NCI-H2196 (cell line): ENCODE measurements at regions not wholly inside any gene's neighbourhood (a gene's known extent, or its start where the extent isn't known, plus 50 kb on each side); places are given as distances from the start of the nearest gene placed in this dataset.

Experiments used
- DNase-seq: peaks from one replicate; lab custom pipeline; 2025; ENCODE audit not compliant: unreplicated experiment; lab: John Stamatoyannopoulos, UW

GRCh38 chr3:148077318-148077923, 620.3 kb upstream of the AGTR1 start:
- DNase-seq: no peak

- no peak for DNase-seq
Measured at GRCh38 chr3:148077965-148078364, 619.7 kb upstream of the AGTR1 start.

GRCh38 chr3:148078658-148079057, 619.0 kb upstream of the AGTR1 start:
- DNase-seq: no peak

- no peak for DNase-seq
Measured at GRCh38 chr3:148079370-148079769, 618.3 kb upstream of the AGTR1 start.

GRCh38 chr3:148081926-148082325, 615.8 kb upstream of the AGTR1 start:
- no peak for DNase-seq

- DNase-seq: no peak
Measured at GRCh38 chr3:148082506-148083280, 615.0 kb upstream of the AGTR1 start.

- no peak for DNase-seq
Measured at GRCh38 chr3:148083526-148084182, 614.0 kb upstream of the AGTR1 start.

GRCh38 chr3:148084931-148085330, 612.8 kb upstream of the AGTR1 start:
- DNase-seq: no peak

GRCh38 chr3:148087601-148088371, 609.9 kb upstream of the AGTR1 start:
- no peak for DNase-seq

GRCh38 chr3:148089171-148089570, 608.5 kb upstream of the AGTR1 start:
- no peak for DNase-seq

GRCh38 chr3:148090156-148090555, 607.5 kb upstream of the AGTR1 start:
- DNase-seq: no peak

- DNase-seq: no peak
Measured at GRCh38 chr3:148092624-148093347, 604.9 kb upstream of the AGTR1 start.

- DNase-seq: no peak
Measured at GRCh38 chr3:148093753-148094152, 604.0 kb upstream of the AGTR1 start.

- DNase-seq: no peak
Measured at GRCh38 chr3:148095962-148096361, 601.7 kb upstream of the AGTR1 start.

- DNase-seq: no peak
Measured at GRCh38 chr3:148100476-148100875, 597.2 kb upstream of the AGTR1 start.

GRCh38 chr3:148101061-148101460, 596.6 kb upstream of the AGTR1 start:
- no peak for DNase-seq

- DNase-seq: no peak
Measured at GRCh38 chr3:148102156-148102555, 595.5 kb upstream of the AGTR1 start.

- no peak for DNase-seq
Measured at GRCh38 chr3:148106062-148106461, 591.6 kb upstream of the AGTR1 start.

- DNase-seq: no peak
Measured at GRCh38 chr3:148126956-148127355, 570.7 kb upstream of the AGTR1 start.

GRCh38 chr3:148128136-148128535, 569.6 kb upstream of the AGTR1 start:
- no peak for DNase-seq
